Left lung (tissue), 4 donors: ENCODE measurements at regions not wholly inside any gene's neighbourhood (a gene's known extent, or its start where the extent isn't known, plus 50 kb on each side); places are given as distances from the start of the nearest gene placed in this dataset.

Experiments used
- ATAC-seq: fragments of 200-7000 bp; cut with Tn5 transposase; one replicate; pipeline ENCODE4 v1.9.1; 2020; ENCODE audit warnings: moderate library complexity
- DNase-seq, 4 donors: peaks; one replicate each; pipeline ENCODE4 v3.0.0-alpha.2; 2013 to 2020
- H3K27ac ChIP-seq, 2 donors: fragments of 200-600 bp; sonication (generic) in 1 of 2; one replicate each; pipeline versions ENCODE4 v1.5.0 to v1.8.0; 2020 to 2021
- H3K27me3 ChIP-seq, 2 donors: fragments of 200-600 bp; sonication (generic) in 1 of 2; one replicate each; pipeline versions ENCODE4 v1.5.0 to v1.8.0; 2020 to 2021
- H3K36me3 ChIP-seq, 2 donors: fragments of 200-600 bp; sonication (generic) in 1 of 2; one replicate each; pipeline versions ENCODE4 v1.5.0 to v1.8.0; 2020 to 2021
- H3K4me1 ChIP-seq, 2 donors: fragments of 200-600 bp; one replicate each; pipeline ENCODE4 v1.8.0; 2021
- H3K4me3 ChIP-seq, 2 donors: fragments of 200-600 bp; sonication (generic) in 1 of 2; one replicate each; pipeline versions ENCODE4 v1.5.0 to v1.8.0; 2020 to 2021; ENCODE audit warnings: mild to moderate bottlenecking in 1 of 2
- H3K9me3 ChIP-seq, 2 donors: fragments of 200-600 bp; sonication (generic) in 1 of 2; one replicate each; pipeline versions ENCODE4 v1.5.0 to v1.8.0; 2020 to 2021
- CTCF ChIP-seq, 2 donors: fragments of 200-600 bp; sonication (generic) in 1 of 2; IDR thresholded peaks; one replicate each; pipeline versions ENCODE4 v1.5.0 to v1.8.0; 2021; ENCODE audit warnings: antibody characterized with exemption in 2 of 2
- intact Hi-C, 2 donors: fragments of 100-400 bp; cut with DNase I; formaldehyde crosslinking; loops; one replicate each; pipeline versions ENCODE4 v1.11.2 to v1.14.2; 2022
- donor health status: DM: no; HTN: yes; CAD: no.
- donor health status: DM: no; HTN: no; CAD: no.

DNA sequence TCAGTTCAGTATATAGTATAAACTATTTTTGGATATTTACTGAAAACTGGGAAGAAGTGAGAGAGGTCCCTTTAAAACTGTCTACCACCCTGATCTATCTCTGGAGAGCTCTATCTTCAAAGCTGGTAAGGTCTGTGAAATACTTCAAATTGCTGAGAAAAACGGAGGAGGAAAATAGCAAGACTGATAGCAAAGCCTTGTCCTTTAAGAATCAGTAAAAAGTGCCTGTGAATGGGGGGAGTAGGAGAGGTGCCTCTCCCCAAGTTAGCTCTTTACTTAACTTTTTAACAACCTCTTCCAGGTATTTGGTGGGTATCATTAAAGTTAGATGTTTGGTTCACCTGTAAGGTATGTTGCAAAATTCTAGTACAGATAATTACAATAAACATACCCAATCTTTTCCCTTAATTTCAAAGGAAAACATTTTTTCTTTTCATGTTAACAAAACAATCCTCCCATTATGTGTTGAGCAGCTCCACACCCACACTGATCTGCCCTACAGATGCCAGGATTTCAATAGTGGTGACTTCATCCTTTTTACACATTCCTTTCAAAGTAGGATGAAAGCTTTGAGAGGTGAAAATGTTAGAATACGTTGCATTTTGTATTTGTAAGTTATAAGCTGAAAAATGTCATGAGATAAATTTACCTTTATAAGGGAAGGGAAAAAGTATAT, 149.2 kb downstream of the CRPPA start:
- no peak overlapping the region for H3K27ac ChIP-seq
- no peaks in the 10 kb centered on the region for H3K36me3 ChIP-seq
- no peak overlapping the region for H3K4me3 ChIP-seq
- ATAC-seq = no peak
- no peaks in the 10 kb centered on the region for H3K27me3 ChIP-seq
- TF ChIP-seq CTCF (IDR thresholded peaks at IDR 0.05) = no peak
- intact Hi-C loops = no loop called here
- no peak for DNase-seq
- no peaks in the 10 kb centered on the region for H3K4me1 ChIP-seq
- no peaks in the 10 kb centered on the region for H3K9me3 ChIP-seq

DNA sequence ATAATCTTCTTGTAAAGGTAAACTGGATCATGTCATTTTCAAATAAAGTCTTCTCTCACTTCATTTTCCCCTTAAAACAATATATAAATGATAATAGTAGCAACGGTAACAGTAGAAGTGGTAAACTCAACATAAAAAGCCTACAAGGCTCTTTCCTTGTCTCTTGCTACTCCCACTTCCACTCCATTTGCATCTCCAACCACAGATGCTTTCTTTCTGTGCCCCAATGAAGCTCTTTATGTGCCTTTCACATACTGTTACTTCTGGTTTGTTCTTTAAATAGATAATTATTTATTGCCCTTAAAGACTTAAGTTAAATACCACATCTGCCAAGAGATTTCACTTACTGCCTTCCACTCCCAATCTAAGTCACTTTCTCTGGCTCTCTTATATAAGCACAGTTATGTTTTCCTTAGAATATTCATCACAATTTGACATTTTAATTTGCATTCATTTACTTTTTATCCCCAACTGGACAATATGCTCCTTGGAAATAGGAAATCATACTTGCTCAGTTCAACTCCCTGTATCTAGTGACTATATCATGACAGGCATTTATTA, 149.9 kb downstream of the CRPPA start:
- Histone ChIP-seq H3K9me3 (no peaks in the 10 kb centered on the region), H3K27ac (no peak overlapping the region), H3K36me3 (no peaks in the 10 kb centered on the region), H3K4me1 (no peaks in the 10 kb centered on the region), H3K27me3 (no peaks in the 10 kb centered on the region), H3K4me3 (no peak overlapping the region)
- no peak for TF ChIP-seq CTCF (IDR thresholded peaks at IDR 0.05)
- ATAC-seq (no peak), DNase-seq (no peak)
- intact Hi-C loops = no loop called here

GRCh38 chr7:16270844-16271243, 150.5 kb downstream of the CRPPA start:
- DNase-seq (no peak), ATAC-seq (no peak)
- Histone ChIP-seq H3K4me3 (no peak overlapping the region), H3K27ac (no peak overlapping the region), H3K27me3 (no peaks in the 10 kb centered on the region), H3K4me1 (no peaks in the 10 kb centered on the region), H3K9me3 (no peaks in the 10 kb centered on the region), H3K36me3 (no peaks in the 10 kb centered on the region)
- no peak for TF ChIP-seq CTCF (IDR thresholded peaks at IDR 0.05)
- intact Hi-C loops = no loop called here

DNA sequence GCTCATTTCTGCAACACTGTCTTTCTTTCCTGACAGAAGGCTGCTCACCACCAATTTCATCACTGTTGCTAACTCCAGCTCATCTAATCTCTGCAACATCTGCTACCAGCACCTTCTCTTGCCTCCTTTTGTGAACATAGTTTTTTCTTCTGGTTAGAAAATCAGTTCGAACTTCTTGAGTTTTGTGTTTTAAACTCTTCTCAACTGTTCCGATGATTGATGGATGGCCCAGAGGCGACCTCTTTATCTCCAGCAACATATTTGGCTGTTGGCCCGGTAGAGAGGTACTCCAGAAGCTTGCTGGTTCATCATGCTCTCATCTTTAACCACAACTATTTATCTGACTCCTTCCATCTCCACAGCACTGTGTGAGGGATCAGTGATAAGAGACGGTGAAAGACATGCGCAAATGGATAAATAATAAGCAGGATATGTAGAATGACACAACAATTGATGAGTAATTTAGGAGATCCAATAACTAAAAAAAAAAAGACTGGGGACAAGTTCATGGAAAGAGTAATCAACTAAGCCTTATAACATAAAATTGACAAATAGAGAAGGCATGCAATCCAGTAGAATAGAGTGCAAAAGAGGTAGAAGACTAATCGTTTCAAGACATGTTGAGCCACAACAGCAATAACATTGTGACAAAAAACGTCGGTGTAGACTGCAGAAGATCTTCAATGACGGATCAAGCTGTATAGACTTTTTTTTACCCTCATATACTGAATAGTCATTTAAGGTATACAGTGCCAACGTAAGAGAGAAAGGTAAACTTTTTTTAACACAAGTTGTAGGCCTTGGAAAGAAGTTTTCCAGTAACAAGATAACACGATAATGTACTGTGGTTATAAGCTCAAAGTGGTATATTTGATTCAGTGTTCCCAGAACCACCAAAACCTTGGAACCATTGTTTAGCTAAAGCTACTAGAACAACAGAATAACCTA, 152.2 kb downstream of the CRPPA start:
- no peaks in the 10 kb centered on the region for H3K36me3 ChIP-seq
- ATAC-seq = no peak
- DNase-seq = no peak
- no peaks in the 10 kb centered on the region for H3K9me3 ChIP-seq
- no peak overlapping the region for H3K27ac ChIP-seq
- no peaks in the 10 kb centered on the region for H3K27me3 ChIP-seq
- H3K4me1 ChIP-seq = no peaks in the 10 kb centered on the region
- TF ChIP-seq CTCF (IDR thresholded peaks at IDR 0.05) = no peak
- intact Hi-C loops = no loop called here
- H3K4me3 ChIP-seq = no peak overlapping the region
